ENCODE measurements at regions not wholly inside any gene's neighbourhood (a gene's known extent, or its start where the extent isn't known, plus 50 kb on each side); places are given as distances from the start of the nearest gene placed in this dataset.
"Not testable (repeated sequence)": the region's sequence is repeated elsewhere in the genome, so short reads cannot be mapped to it uniquely, and the experiment has no call there.

GRCh38 chr13:84086847-84087162, 204.5 kb upstream of the SLITRK1 start:
- DNase-seq (ENCODE audit: low read depth in 1 of 2, low spot score in 2 of 2) = no peak
- no peak overlapping the region for H3K4me3 ChIP-seq
- no peaks in the 10 kb centered on the region for H3K27me3 ChIP-seq (replicated peaks)
- H3K4me1 ChIP-seq (replicated peaks) = no peaks in the 10 kb centered on the region
- H3K9me3 ChIP-seq (replicated peaks) = peaks cover 3% of the 10 kb centered on the region; the same call in 1 of the 2 replicates
- no peaks in the 10 kb centered on the region for H3K36me3 ChIP-seq
- H3K27ac ChIP-seq = no peak overlapping the region

- not testable (repeated sequence) for H3K4me3 ChIP-seq
Measured at GRCh38 chr13:84086098-84086846, 204.0 kb upstream of the SLITRK1 start.

DNA sequence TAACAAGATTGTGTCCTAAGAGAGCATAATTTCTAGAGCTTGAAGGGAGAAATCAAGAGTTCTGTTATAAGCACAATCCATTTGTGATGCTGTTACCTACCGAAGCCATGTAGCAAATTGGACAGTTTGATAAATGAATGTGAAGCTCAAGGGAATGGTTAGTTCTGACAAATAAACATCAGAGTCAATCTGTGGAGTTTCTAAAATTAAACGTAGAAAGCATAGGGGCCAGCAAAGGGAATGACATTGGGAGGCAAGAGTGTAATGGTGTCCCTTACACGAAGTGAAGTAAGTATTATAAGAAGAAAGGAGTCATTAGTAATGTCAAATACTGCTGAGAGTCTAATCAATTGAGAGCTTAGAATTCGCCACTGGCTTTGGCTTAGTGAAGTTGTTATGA, 200.2 kb upstream of the SLITRK1 start:
- Histone ChIP-seq H3K4me1 (replicated peaks) (no peaks in the 10 kb centered on the region), H3K4me3 (no peak overlapping the region), H3K27ac (no peak overlapping the region), H3K9me3 (replicated peaks) (peaks cover 8% of the 10 kb centered on the region), H3K27me3 (replicated peaks) (no peaks in the 10 kb centered on the region), H3K36me3 (no peaks in the 10 kb centered on the region)
- DNase-seq (ENCODE audit: low read depth in 1 of 2, low spot score in 2 of 2) = no peak

More at GRCh38 chr13:84086098-84086846, 204.0 kb upstream of the SLITRK1 start:
- H3K27ac ChIP-seq; H3K27me3 ChIP-seq (replicated peaks); H3K9me3 ChIP-seq (replicated peaks); H3K36me3 ChIP-seq; H3K4me1 ChIP-seq (replicated peaks): not testable (repeated sequence)
- DNase-seq (ENCODE audit: low read depth in 1 of 2, low spot score in 2 of 2) = peak in 1 of 2 experiments; percentile 47

GRCh38 chr13:84080748-84081530, 198.7 kb upstream of the SLITRK1 start:
- no peaks in the 10 kb centered on the region for H3K4me1 ChIP-seq (replicated peaks)
- no peak overlapping the region for H3K4me3 ChIP-seq
- H3K27me3 ChIP-seq (replicated peaks) = no peaks in the 10 kb centered on the region
- no peak for DNase-seq (ENCODE audit: low read depth in 1 of 2, low spot score in 2 of 2)
- no peak overlapping the region for H3K27ac ChIP-seq
- H3K9me3 ChIP-seq (replicated peaks) = peaks cover 5% of the 10 kb centered on the region; the same call in 1 of the 2 replicates
- no peaks in the 10 kb centered on the region for H3K36me3 ChIP-seq

GRCh38 chr13:84077271-84077670, 195.0 kb upstream of the SLITRK1 start:
- no peaks in the 10 kb centered on the region for H3K4me1 ChIP-seq (replicated peaks)
- no peaks in the 10 kb centered on the region for H3K27me3 ChIP-seq (replicated peaks)
- no peaks in the 10 kb centered on the region for H3K36me3 ChIP-seq
- peaks cover 5% of the 10 kb centered on the region; the same call in 1 of the 2 replicates for H3K9me3 ChIP-seq (replicated peaks)
- DNase-seq (ENCODE audit: low read depth in 1 of 2, low spot score in 2 of 2) = no peak
- no peak overlapping the region for H3K4me3 ChIP-seq
- no peak overlapping the region for H3K27ac ChIP-seq

- no peak for DNase-seq (ENCODE audit: low read depth in 1 of 2, low spot score in 2 of 2)
- no peaks in the 10 kb centered on the region for H3K4me1 ChIP-seq (replicated peaks)
- H3K27me3 ChIP-seq (replicated peaks) = no peaks in the 10 kb centered on the region
- no peak overlapping the region for H3K4me3 ChIP-seq
- H3K27ac ChIP-seq = no peak overlapping the region
- peaks cover 5% of the 10 kb centered on the region; the same call in 1 of the 2 replicates for H3K9me3 ChIP-seq (replicated peaks)
- H3K36me3 ChIP-seq = no peaks in the 10 kb centered on the region
Measured at GRCh38 chr13:84076280-84076679, 194.0 kb upstream of the SLITRK1 start.

DNA sequence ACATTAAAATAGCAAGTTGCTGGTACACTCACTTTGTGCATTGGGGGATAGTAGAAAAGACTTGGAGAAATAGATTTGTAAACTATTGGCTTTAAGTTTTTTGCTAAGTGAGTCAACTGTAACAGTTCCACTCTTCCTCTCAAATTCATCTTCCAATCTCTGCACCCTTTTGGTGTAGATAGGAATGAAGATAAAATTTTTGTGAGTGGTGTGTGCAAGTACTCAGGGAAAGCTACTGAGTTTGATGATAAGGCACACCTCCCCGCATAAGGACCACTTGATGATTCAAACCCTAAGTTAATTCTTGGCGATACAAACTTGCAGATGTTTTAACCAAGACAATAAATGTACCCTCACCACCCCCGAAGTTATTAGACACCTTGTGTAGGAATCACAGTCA, 168.3 kb upstream of the SLITRK1 start:
- no peaks in the 10 kb centered on the region for H3K4me1 ChIP-seq (replicated peaks)
- no peaks in the 10 kb centered on the region for H3K36me3 ChIP-seq
- H3K27me3 ChIP-seq (replicated peaks) = no peaks in the 10 kb centered on the region
- H3K9me3 ChIP-seq (replicated peaks) = no peaks in the 10 kb centered on the region
- DNase-seq (ENCODE audit: low read depth in 1 of 2, low spot score in 2 of 2) = no peak
- H3K27ac ChIP-seq = no peak overlapping the region
- H3K4me3 ChIP-seq = no peak overlapping the region

GRCh38 chr13:84049443-84050219, 167.4 kb upstream of the SLITRK1 start:
- DNase-seq (ENCODE audit: low read depth in 1 of 2, low spot score in 2 of 2) = no peak
- H3K4me1 ChIP-seq (replicated peaks) = no peaks in the 10 kb centered on the region
- H3K4me3 ChIP-seq = no peak overlapping the region
- H3K27me3 ChIP-seq (replicated peaks) = no peaks in the 10 kb centered on the region
- H3K27ac ChIP-seq = no peak overlapping the region
- no peaks in the 10 kb centered on the region for H3K9me3 ChIP-seq (replicated peaks)
- no peaks in the 10 kb centered on the region for H3K36me3 ChIP-seq

GRCh38 chr13:84044805-84045204, 162.5 kb upstream of the SLITRK1 start:
- DNase-seq (ENCODE audit: low read depth in 1 of 2, low spot score in 2 of 2) = no peak
- H3K4me3 ChIP-seq = no peak overlapping the region
- no peaks in the 10 kb centered on the region for H3K27me3 ChIP-seq (replicated peaks)
- no peak overlapping the region for H3K27ac ChIP-seq
- H3K36me3 ChIP-seq = no peaks in the 10 kb centered on the region
- no peaks in the 10 kb centered on the region for H3K9me3 ChIP-seq (replicated peaks)
- H3K4me1 ChIP-seq (replicated peaks) = no peaks in the 10 kb centered on the region

DNA sequence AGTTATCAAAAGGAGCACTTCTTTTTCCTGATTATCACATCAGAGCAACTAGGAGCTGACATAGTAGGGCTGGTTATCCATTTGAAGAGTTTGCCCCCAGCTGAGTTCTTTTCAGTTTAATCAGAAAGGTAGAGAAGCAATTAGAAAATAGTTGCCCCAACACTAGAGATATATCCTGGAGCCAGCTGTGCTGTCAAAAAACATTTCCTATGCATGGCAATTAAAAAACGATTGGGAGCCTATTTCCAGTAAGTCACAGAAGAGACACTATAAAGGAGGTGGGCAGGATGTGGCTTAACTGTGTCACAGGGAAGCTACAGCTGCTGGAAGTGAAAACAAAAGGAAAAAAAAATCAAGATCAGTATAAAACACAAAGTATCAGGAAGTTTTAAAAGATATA, 155.7 kb upstream of the SLITRK1 start:
- H3K9me3 ChIP-seq (replicated peaks) = peaks cover 6% of the 10 kb centered on the region; the same call in 1 of the 2 replicates
- H3K4me3 ChIP-seq = no peak overlapping the region
- no peak overlapping the region for H3K27ac ChIP-seq
- H3K36me3 ChIP-seq = no peaks in the 10 kb centered on the region
- DNase-seq (ENCODE audit: low read depth in 1 of 2, low spot score in 2 of 2) = no peak
- H3K4me1 ChIP-seq (replicated peaks) = no peaks in the 10 kb centered on the region
- H3K27me3 ChIP-seq (replicated peaks) = no peaks in the 10 kb centered on the region

- H3K27me3 ChIP-seq (replicated peaks) = no peaks in the 10 kb centered on the region
- no peak overlapping the region for H3K4me3 ChIP-seq
- no peak for DNase-seq (ENCODE audit: low read depth in 1 of 2, low spot score in 2 of 2)
- H3K27ac ChIP-seq = no peak overlapping the region
- no peaks in the 10 kb centered on the region for H3K36me3 ChIP-seq
- H3K4me1 ChIP-seq (replicated peaks) = no peaks in the 10 kb centered on the region
- H3K9me3 ChIP-seq (replicated peaks) = peaks cover 2% of the 10 kb centered on the region; the same call in 1 of the 2 replicates
Measured at GRCh38 chr13:84032116-84032515, 149.8 kb upstream of the SLITRK1 start.

DNA sequence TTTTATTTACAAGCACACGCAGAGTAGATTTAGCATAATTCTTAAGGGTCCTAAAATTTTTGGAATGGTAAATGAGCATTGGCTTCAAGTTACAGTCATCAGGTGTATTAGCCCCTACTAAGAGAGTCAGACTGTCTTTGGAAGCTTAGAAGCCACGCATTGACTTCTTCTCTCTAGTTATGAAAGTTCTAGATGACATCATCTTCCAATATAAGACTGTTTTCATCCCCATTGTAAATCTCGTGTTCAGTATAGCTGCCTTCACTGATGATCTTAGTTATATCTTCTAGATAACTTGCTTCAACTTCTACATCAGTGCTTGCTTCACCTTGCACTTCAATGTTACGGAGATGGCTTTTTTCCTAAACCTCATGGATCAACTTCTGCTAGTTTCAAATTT, 148.8 kb upstream of the SLITRK1 start:
- no peak overlapping the region for H3K27ac ChIP-seq
- H3K9me3 ChIP-seq (replicated peaks) = no peaks in the 10 kb centered on the region; the same call in 1 of the 2 replicates
- no peaks in the 10 kb centered on the region for H3K36me3 ChIP-seq
- DNase-seq (ENCODE audit: low read depth in 1 of 2, low spot score in 2 of 2) = no peak
- no peak overlapping the region for H3K4me3 ChIP-seq
- no peaks in the 10 kb centered on the region for H3K4me1 ChIP-seq (replicated peaks)
- no peaks in the 10 kb centered on the region for H3K27me3 ChIP-seq (replicated peaks)

GRCh38 chr13:84029396-84029795, 147.1 kb upstream of the SLITRK1 start:
- H3K27me3 ChIP-seq (replicated peaks) = no peaks in the 10 kb centered on the region
- H3K9me3 ChIP-seq (replicated peaks) = no peaks in the 10 kb centered on the region; the same call in 1 of the 2 replicates
- no peak overlapping the region for H3K4me3 ChIP-seq
- no peak overlapping the region for H3K27ac ChIP-seq
- H3K36me3 ChIP-seq = no peaks in the 10 kb centered on the region
- no peaks in the 10 kb centered on the region for H3K4me1 ChIP-seq (replicated peaks)
- no peak for DNase-seq (ENCODE audit: low read depth in 1 of 2, low spot score in 2 of 2)

GRCh38 chr13:84025824-84026223, 143.6 kb upstream of the SLITRK1 start:
- Histone ChIP-seq H3K4me3 (no peak overlapping the region), H3K9me3 (replicated peaks) (no peaks in the 10 kb centered on the region), H3K4me1 (replicated peaks) (no peaks in the 10 kb centered on the region), H3K27ac (no peak overlapping the region), H3K27me3 (replicated peaks) (no peaks in the 10 kb centered on the region), H3K36me3 (no peaks in the 10 kb centered on the region)
- no peak for DNase-seq (ENCODE audit: low read depth in 1 of 2, low spot score in 2 of 2)
